Stomach (tissue), 8 donors: ENCODE measurements at regions not wholly inside any gene's neighbourhood (a gene's known extent, or its start where the extent isn't known, plus 50 kb on each side); places are given as distances from the start of the nearest gene placed in this dataset.

Experiments used
- DNase-seq, 2 donors: peaks; one replicate each; pipeline versions ENCODE4 v3.0.0 to v3.0.0-alpha.2; 2013 to 2019
- H3K27ac ChIP-seq, 5 donors: fragments of 200-600 bp in 4 of 5; sonication (generic) in 4 of 5; one replicate each; pipeline ENCODE4 v1.5.1; 2013 to 2019; ENCODE audit warnings: mild to moderate bottlenecking in 1 of 5, moderate library complexity in 1 of 5
- H3K27me3 ChIP-seq, 3 donors: fragments of 200-600 bp; sonication (generic); one replicate each; pipeline ENCODE4 v1.5.1; 2017 to 2019; ENCODE audit warnings: mixed run types in 1 of 3
- H3K36me3 ChIP-seq, 4 donors: fragments of 200-600 bp; sonication (generic); 1 replicate in 3 of 4; 2 replicates in 1 of 4; pipeline ENCODE4 v1.5.1; 2016 to 2019
- H3K4me1 ChIP-seq, 4 donors: fragments of 200-600 bp; sonication (generic); one replicate each; pipeline ENCODE4 v1.5.1; 2016 to 2019
- H3K4me3 ChIP-seq, 4 donors: fragments of 200-600 bp; sonication (generic) in 3 of 4; one replicate each; pipeline ENCODE4 v1.5.1; 2016 to 2019; ENCODE audit warnings: mild to moderate bottlenecking in 1 of 4
- H3K9me3 ChIP-seq, 4 donors: fragments of 200-600 bp; sonication (generic); one replicate each; pipeline ENCODE4 v1.5.1; 2016 to 2019
- CTCF ChIP-seq, 7 experiments: fragments of 450-650 bp in 4 of 7; fragments of 200-600 bp in 3 of 7; sonication (generic) in 3 of 7; IDR thresholded peaks; one replicate each; pipeline ENCODE4 v1.5.1; 2016 to 2019; ENCODE audit warnings: antibody characterized with exemption in 7 of 7, control low read depth in 2 of 7, mild to moderate bottlenecking in 1 of 7
- EP300 ChIP-seq: sonication (generic); formaldehyde crosslinking; IDR thresholded peaks from one replicate; pipeline ENCODE4 v1.6.1; 2017; ENCODE audit warnings: antibody characterized with exemption
- POLR2A ChIP-seq, 4 donors: fragments of 450-650 bp; IDR thresholded peaks; one replicate each; pipeline ENCODE4 v1.6.1; 2016; ENCODE audit warnings: antibody characterized with exemption in 4 of 4, control low read depth in 2 of 4, mild to moderate bottlenecking in 1 of 4, moderate library complexity in 1 of 4
- POLR2AphosphoS5 ChIP-seq, 3 donors: sonication (generic); formaldehyde crosslinking; IDR thresholded peaks; one replicate each; pipeline ENCODE4 v1.6.1; 2016; ENCODE audit warnings: antibody characterized with exemption in 3 of 3
- WGBS, 5 donors: extraction: QIAGEN DNeasy Blood & Tissue Kit in 3 of 5; methylation state at CpG; one replicate each; pipeline versions ENCODE4 v1.1.5 to v1.1.7; 2013 to 2018; 5-methylcytosine and 5-hydroxymethylcytosine counted together
- intact Hi-C: fragments of 100-400 bp; cut with DNase I; formaldehyde crosslinking; loops from one replicate; pipeline ENCODE4 v1.15.1; 2023; ENCODE audit warnings: low total_unique reads
- donor health status: healthy with polysubstance abuse.
- donor health status: Bipolar disorder and iron deficiency.
- donor health status: healthy.

- no peaks in the 10 kb centered on the region for H3K9me3 ChIP-seq
- no peak overlapping the region for H3K4me3 ChIP-seq
- no peaks in the 10 kb centered on the region for H3K36me3 ChIP-seq
- H3K4me1 ChIP-seq: no peaks in the 10 kb centered on the region
- intact Hi-C loops: no loop called here
- WGBS, 5 donors: 68 to 90% (median 80%) methylated on average over 2 to 3 of the region's 3 CpGs
- H3K27ac ChIP-seq: no peak overlapping the region
- DNase-seq: no peak
- TF ChIP-seq EP300 (no peak), CTCF (IDR thresholded peaks at IDR 0.05) (no peak), POLR2AphosphoS5 (IDR thresholded peaks at IDR 0.05) (no peak), POLR2A (IDR thresholded peaks at IDR 0.05) (no peak)
- no peaks in the 10 kb centered on the region for H3K27me3 ChIP-seq
Observed at GRCh38 chrX:20434986-20435385, 168.3 kb upstream of the RPS6KA3 start.

- Histone ChIP-seq H3K9me3 (no peaks in the 10 kb centered on the region), H3K27me3 (no peaks in the 10 kb centered on the region), H3K4me3 (no peak overlapping the region), H3K27ac (no peak overlapping the region), H3K4me1 (no peaks in the 10 kb centered on the region), H3K36me3 (no peaks in the 10 kb centered on the region)
- intact Hi-C loops: no loop called here
- TF ChIP-seq EP300 (no peak), POLR2AphosphoS5 (IDR thresholded peaks at IDR 0.05) (no peak), CTCF (IDR thresholded peaks at IDR 0.05) (no peak), POLR2A (IDR thresholded peaks at IDR 0.05) (no peak)
- WGBS, 5 donors: 84 to 100% (median 93%) methylated on average over 1 of the region's 1 CpG
- DNase-seq: no peak
Observed at GRCh38 chrX:20433388-20433775, 166.7 kb upstream of the RPS6KA3 start.

GRCh38 chrX:20432746-20433387 lies 166.2 kb upstream of the RPS6KA3 start:
- no peak for DNase-seq
- no peak overlapping the region for H3K27ac ChIP-seq
- 67 to 80% (median 70%) methylated on average over 2 of the region's 2 CpGs for WGBS, 5 donors

GRCh38 chrX:20432048-20432447 lies 165.3 kb upstream of the RPS6KA3 start:
- H3K9me3 ChIP-seq: no peaks in the 10 kb centered on the region
- H3K27me3 ChIP-seq: no peaks in the 10 kb centered on the region
- H3K27ac ChIP-seq: no peak overlapping the region
- no peaks in the 10 kb centered on the region for H3K36me3 ChIP-seq
- DNase-seq: no peak
- H3K4me1 ChIP-seq: no peaks in the 10 kb centered on the region
- intact Hi-C loops: no loop called here
- TF ChIP-seq POLR2A (IDR thresholded peaks at IDR 0.05) (no peak), EP300 (no peak), CTCF (IDR thresholded peaks at IDR 0.05) (no peak), POLR2AphosphoS5 (IDR thresholded peaks at IDR 0.05) (no peak)
- 52 to 82% (median 65%) methylated on average over 3 of the region's 3 CpGs for WGBS, 5 donors
- no peak overlapping the region for H3K4me3 ChIP-seq

More at GRCh38 chrX:20432746-20433387, 166.2 kb upstream of the RPS6KA3 start:
- no peaks in the 10 kb centered on the region for H3K36me3 ChIP-seq
- TF ChIP-seq CTCF (IDR thresholded peaks at IDR 0.05): no peak
- no peak for TF ChIP-seq POLR2AphosphoS5 (IDR thresholded peaks at IDR 0.05)
- TF ChIP-seq EP300: no peak
- TF ChIP-seq POLR2A (IDR thresholded peaks at IDR 0.05): no peak
- H3K4me3 ChIP-seq: no peak overlapping the region
- no peaks in the 10 kb centered on the region for H3K4me1 ChIP-seq
- intact Hi-C loops: no loop called here
- no peaks in the 10 kb centered on the region for H3K9me3 ChIP-seq
- no peaks in the 10 kb centered on the region for H3K27me3 ChIP-seq
